ENCODE measurements at regions not wholly inside any gene's neighbourhood (a gene's known extent, or its start where the extent isn't known, plus 50 kb on each side); places are given as distances from the start of the nearest gene placed in this dataset.

DNA sequence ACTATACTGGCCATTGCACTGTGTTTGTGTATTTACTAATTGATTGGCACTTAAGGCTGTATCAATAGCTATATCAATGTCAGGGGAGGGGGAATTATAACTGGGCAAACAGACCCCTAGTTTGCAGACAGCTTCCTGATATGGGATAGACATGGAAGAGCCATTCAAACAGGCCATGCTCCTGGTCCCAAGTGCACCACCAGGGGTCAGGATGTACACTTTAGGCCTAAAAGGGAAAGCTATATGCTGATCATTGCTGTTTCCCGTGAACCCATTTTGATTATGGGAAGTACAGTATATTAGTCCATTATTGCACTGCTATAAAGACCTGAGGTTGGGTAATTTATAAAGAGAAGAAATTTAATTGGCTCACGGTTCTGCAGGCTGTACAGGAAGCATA lies 124.9 kb upstream of the BACE2 start:
- no peaks in the 10 kb centered on the region for H3K36me3 ChIP-seq (ENCODE audit: low read depth)
- H3K9me3 ChIP-seq (ENCODE audit: severe bottlenecking): no peaks in the 10 kb centered on the region
- no peaks in the 10 kb centered on the region for H3K4me1 ChIP-seq (ENCODE audit: insufficient read depth, poor library complexity, severe bottlenecking)
- no peaks in the 10 kb centered on the region for H3K27me3 ChIP-seq (ENCODE audit: insufficient read depth, poor library complexity, severe bottlenecking)
- H3K27ac ChIP-seq (ENCODE audit: poor library complexity, severe bottlenecking): no peak overlapping the region
- no peak for DNase-seq (ENCODE audit: low spot score)
- no peak for ATAC-seq (ENCODE audit: low read depth)
- TF ChIP-seq, protein P1, sequence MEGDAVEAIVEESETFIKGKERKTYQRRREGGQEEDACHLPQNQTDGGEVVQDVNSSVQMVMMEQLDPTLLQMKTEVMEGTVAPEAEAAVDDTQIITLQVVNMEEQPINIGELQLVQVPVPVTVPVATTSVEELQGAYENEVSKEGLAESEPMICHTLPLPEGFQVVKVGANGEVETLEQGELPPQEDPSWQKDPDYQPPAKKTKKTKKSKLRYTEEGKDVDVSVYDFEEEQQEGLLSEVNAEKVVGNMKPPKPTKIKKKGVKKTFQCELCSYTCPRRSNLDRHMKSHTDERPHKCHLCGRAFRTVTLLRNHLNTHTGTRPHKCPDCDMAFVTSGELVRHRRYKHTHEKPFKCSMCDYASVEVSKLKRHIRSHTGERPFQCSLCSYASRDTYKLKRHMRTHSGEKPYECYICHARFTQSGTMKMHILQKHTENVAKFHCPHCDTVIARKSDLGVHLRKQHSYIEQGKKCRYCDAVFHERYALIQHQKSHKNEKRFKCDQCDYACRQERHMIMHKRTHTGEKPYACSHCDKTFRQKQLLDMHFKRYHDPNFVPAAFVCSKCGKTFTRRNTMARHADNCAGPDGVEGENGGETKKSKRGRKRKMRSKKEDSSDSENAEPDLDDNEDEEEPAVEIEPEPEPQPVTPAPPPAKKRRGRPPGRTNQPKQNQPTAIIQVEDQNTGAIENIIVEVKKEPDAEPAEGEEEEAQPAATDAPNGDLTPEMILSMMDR (IDR thresholded peaks at IDR 0.05; ENCODE audit: poor library complexity, severe bottlenecking): no peak
- H3K4me3 ChIP-seq (ENCODE audit: severe bottlenecking): no peak overlapping the region

DNA sequence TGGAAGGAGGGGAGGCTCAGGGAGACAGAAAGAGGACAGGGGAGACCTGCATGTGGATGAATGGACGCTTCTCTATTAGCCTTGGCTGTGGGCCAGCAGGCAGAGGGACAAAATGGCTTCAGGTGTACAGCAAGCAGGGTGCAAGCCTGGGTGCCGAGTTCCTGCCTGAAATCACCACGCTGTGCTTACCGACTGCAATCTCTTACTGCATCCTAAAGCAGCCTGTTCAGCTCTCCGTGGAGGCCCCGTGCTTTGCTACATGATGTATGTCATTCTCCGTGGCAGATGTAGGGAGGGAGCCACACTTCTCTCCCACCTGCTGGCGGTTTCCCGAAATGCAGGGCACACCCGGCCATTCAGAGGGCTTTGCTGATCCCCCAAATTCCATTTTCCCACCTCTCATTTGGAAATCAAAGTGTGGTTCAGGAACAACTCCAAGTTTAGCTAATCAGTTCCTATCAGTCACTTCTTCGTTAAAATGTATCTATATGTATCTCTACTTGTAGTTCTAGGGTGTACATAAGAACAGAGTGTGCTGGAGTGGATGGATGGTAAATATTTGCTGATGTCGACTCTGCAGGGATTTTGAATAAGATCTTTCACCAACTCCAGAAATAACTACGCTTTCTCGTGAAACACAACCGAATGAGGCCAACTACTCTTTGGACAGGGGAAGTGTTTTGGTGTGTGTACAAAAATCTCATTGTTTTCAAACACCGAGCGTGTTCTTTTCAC lies 122.3 kb upstream of the BACE2 start:
- Histone ChIP-seq H3K27ac (ENCODE audit: poor library complexity, severe bottlenecking) (no peak overlapping the region), H3K27me3 (ENCODE audit: insufficient read depth, poor library complexity, severe bottlenecking) (no peaks in the 10 kb centered on the region), H3K9me3 (ENCODE audit: severe bottlenecking) (no peaks in the 10 kb centered on the region), H3K4me1 (ENCODE audit: insufficient read depth, poor library complexity, severe bottlenecking) (no peaks in the 10 kb centered on the region), H3K4me3 (ENCODE audit: severe bottlenecking) (no peak overlapping the region), H3K36me3 (ENCODE audit: low read depth) (no peaks in the 10 kb centered on the region)
- ATAC-seq (ENCODE audit: low read depth) (peak; percentile 66), DNase-seq (ENCODE audit: low spot score) (no peak)
- TF ChIP-seq, protein P1 (IDR thresholded peaks at IDR 0.05; ENCODE audit: poor library complexity, severe bottlenecking): peak; percentile 48

DNA sequence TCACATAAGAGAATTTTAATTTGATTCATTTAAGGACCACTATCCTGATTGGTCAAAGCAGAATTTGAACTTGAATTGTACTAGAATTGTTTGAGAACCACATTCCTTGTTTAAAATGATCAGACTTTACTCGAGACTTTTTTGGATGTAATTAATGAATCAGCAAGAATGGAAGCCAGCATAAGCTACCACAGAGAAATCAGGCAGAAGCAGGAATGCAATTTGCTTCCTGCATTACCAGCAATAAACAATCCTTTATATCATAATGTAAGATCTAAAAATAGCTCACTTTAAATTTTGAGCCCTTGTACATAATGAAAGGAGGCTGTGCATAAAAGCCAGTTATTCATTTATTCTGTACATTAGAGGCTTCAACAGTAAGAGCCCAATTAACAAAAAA lies 119.8 kb upstream of the BACE2 start:
- DNase-seq (ENCODE audit: low spot score): no peak
- H3K36me3 ChIP-seq (ENCODE audit: low read depth): no peaks in the 10 kb centered on the region
- ATAC-seq (ENCODE audit: low read depth): no peak
- H3K27me3 ChIP-seq (ENCODE audit: insufficient read depth, poor library complexity, severe bottlenecking): no peaks in the 10 kb centered on the region
- no peak overlapping the region for H3K4me3 ChIP-seq (ENCODE audit: severe bottlenecking)
- no peak overlapping the region for H3K27ac ChIP-seq (ENCODE audit: poor library complexity, severe bottlenecking)
- TF ChIP-seq, protein P1 (IDR thresholded peaks at IDR 0.05; ENCODE audit: poor library complexity, severe bottlenecking): no peak
- H3K4me1 ChIP-seq (ENCODE audit: insufficient read depth, poor library complexity, severe bottlenecking): no peaks in the 10 kb centered on the region
- no peaks in the 10 kb centered on the region for H3K9me3 ChIP-seq (ENCODE audit: severe bottlenecking)

DNA sequence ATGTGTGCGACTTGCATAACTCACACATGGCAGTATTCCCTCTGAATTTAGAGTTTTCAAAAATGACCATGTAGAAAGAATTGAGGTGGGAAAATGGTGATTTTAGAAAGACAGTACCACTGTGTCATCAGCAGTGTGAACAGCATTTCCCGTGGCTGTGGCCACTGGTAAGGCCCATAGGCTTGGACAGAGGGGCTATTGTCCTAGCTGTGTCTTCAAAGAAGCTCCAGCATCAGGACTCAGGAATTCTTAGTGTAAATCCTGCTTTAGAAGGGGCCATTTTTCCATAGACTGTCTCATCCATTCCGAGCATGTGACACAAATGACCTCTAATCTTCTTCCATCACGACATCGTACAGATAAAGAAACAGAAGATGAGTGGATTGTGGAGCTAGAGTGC lies 119.3 kb upstream of the BACE2 start:
- no peak for ATAC-seq (ENCODE audit: low read depth)
- TF ChIP-seq, protein P1 (IDR thresholded peaks at IDR 0.05; ENCODE audit: poor library complexity, severe bottlenecking): no peak

DNA sequence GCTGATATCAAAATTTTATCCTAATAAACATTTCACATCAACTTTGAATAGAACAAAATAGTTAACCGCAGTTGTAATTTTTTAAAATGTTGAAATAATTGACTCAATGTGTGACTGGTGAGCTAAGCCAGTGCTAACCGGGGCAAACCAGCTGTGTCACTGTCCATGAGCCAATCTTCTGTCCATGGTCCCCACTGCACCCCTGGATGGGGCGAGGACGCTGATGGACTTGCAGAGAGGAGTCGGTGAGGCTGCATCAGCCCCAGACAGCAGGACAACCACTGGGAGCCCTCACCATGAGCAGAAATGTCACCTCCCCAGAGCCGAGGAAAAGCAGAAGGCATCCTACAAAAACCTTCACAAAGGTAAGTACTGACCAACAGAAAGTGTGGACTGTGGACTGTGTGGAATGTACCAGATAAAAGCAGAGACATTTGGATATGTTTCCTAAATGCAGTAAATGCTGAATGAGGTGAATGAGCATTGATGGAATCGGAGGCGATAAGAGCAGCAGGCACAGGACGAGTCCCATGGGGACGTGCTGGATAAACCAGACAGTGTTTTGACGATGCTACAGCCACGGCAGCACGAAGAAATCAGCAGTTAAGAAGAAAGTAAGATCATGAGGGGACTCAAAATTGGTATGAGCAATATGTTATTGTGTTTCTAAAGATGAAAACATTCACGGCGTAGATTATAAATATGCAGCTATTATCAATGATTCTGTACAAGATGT lies 115.0 kb upstream of the BACE2 start:
- Histone ChIP-seq H3K4me3 (ENCODE audit: severe bottlenecking) (no peak overlapping the region), H3K9me3 (ENCODE audit: severe bottlenecking) (no peaks in the 10 kb centered on the region), H3K27ac (ENCODE audit: poor library complexity, severe bottlenecking) (no peak overlapping the region), H3K27me3 (ENCODE audit: insufficient read depth, poor library complexity, severe bottlenecking) (no peaks in the 10 kb centered on the region), H3K36me3 (ENCODE audit: low read depth) (no peaks in the 10 kb centered on the region), H3K4me1 (ENCODE audit: insufficient read depth, poor library complexity, severe bottlenecking) (no peaks in the 10 kb centered on the region)
- no peak for DNase-seq (ENCODE audit: low spot score)
- TF ChIP-seq, protein P1 (IDR thresholded peaks at IDR 0.05; ENCODE audit: poor library complexity, severe bottlenecking): no peak
- no peak for ATAC-seq (ENCODE audit: low read depth)

More for the DNA sequence above, 119.3 kb upstream of the BACE2 start:
- Histone ChIP-seq H3K27ac (ENCODE audit: poor library complexity, severe bottlenecking) (no peak overlapping the region), H3K27me3 (ENCODE audit: insufficient read depth, poor library complexity, severe bottlenecking) (no peaks in the 10 kb centered on the region), H3K4me1 (ENCODE audit: insufficient read depth, poor library complexity, severe bottlenecking) (no peaks in the 10 kb centered on the region), H3K36me3 (ENCODE audit: low read depth) (no peaks in the 10 kb centered on the region), H3K4me3 (ENCODE audit: severe bottlenecking) (no peak overlapping the region), H3K9me3 (ENCODE audit: severe bottlenecking) (no peaks in the 10 kb centered on the region)
- no peak for DNase-seq (ENCODE audit: low spot score)
